ENCODE measurements at regions not wholly inside any gene's neighbourhood (a gene's known extent, or its start where the extent isn't known, plus 50 kb on each side); places are given as distances from the start of the nearest gene placed in this dataset.

DNA sequence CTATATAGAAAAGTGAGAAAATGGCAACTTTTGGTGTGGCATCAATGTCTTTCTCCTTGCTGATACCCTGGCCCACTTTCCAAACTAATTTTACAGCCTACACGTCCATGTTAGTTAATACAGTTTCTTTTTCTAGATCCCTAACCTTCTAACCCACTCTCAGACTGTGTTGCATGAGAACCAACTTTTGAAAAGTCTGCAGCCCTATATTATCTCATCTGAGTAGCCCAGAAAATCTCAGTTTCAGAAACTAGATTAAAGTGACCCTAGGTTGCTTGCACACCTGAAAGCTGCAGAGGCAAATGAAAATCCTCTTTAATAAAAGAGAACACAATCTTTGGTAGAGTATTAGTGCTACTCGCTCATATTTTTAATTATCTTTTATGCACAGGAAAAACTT, 371.6 kb upstream of the EMCN start:
- no peaks in the 10 kb centered on the region for H3K27me3 ChIP-seq (ENCODE audit: control insufficient read depth, insufficient read depth, low read length)
- TF ChIP-seq, protein P1, sequence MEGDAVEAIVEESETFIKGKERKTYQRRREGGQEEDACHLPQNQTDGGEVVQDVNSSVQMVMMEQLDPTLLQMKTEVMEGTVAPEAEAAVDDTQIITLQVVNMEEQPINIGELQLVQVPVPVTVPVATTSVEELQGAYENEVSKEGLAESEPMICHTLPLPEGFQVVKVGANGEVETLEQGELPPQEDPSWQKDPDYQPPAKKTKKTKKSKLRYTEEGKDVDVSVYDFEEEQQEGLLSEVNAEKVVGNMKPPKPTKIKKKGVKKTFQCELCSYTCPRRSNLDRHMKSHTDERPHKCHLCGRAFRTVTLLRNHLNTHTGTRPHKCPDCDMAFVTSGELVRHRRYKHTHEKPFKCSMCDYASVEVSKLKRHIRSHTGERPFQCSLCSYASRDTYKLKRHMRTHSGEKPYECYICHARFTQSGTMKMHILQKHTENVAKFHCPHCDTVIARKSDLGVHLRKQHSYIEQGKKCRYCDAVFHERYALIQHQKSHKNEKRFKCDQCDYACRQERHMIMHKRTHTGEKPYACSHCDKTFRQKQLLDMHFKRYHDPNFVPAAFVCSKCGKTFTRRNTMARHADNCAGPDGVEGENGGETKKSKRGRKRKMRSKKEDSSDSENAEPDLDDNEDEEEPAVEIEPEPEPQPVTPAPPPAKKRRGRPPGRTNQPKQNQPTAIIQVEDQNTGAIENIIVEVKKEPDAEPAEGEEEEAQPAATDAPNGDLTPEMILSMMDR (IDR thresholded peaks at IDR 0.05; ENCODE audit: insufficient read depth, low read depth, low read length), result no peak
- no peaks in the 10 kb centered on the region for H3K36me3 ChIP-seq (ENCODE audit: control insufficient read depth, insufficient read depth, low read length)
- POLR2A ChIA-PET, result no interaction called here
- no peak for DNase-seq (ENCODE audit: low read depth)
- CTCF ChIA-PET, result interaction anchor here (0.8 kb wide), 1 partner anchor 10 kb away, joined by 3 read pairs; no protein-coding TSS in a partner anchor
- no peak overlapping the region for H3K4me3 ChIP-seq (ENCODE audit: low read depth, low read length)

DNA sequence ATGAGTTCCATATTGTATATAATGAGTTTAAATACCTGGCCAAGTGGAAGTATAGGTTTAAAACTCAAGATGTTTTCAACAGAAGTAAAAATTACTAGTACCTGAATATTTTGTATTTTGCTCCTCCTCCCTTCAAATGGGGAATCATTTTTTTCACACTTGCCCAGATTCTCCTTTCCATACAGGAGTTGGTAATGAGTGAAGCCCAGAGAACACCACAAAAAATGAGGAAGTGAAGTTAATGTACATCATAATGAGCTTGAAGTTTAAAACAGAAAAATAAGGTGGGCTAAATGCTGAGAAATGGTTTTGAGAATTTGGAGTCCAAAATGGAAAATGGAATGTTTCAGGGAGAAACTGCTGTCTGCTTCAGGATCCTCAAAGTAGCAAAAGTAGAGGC, 364.8 kb upstream of the EMCN start:
- POLR2A ChIA-PET, result no interaction called here
- TF ChIP-seq, protein P1 (IDR thresholded peaks at IDR 0.05; ENCODE audit: insufficient read depth, low read depth, low read length), result no peak
- CTCF ChIA-PET, result no interaction called here
- Histone ChIP-seq H3K27me3 (ENCODE audit: control insufficient read depth, insufficient read depth, low read length) (no peaks in the 10 kb centered on the region), H3K4me3 (ENCODE audit: low read depth, low read length) (no peak overlapping the region), H3K36me3 (ENCODE audit: control insufficient read depth, insufficient read depth, low read length) (no peaks in the 10 kb centered on the region)
- no peak for DNase-seq (ENCODE audit: low read depth)

DNA sequence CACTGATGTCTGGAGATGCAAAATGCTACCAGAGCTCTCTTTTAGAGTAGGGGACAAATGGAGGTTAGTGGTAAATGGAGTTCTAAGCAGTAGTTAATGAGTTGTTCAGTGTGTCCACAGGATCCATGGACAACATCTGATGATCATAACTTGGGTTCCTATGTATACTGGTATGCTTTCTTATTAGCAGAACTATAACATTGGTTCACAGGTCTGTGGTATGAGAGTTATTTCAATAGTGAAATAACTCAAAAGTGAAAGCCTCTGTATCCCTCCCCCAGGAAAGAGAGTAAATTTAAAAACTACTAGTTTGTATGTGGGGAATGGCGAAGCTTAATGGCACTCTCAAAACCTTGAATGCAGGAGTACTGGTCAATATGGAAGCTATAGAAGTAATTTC, 363.5 kb upstream of the EMCN start:
- POLR2A ChIA-PET, result no interaction called here

DNA sequence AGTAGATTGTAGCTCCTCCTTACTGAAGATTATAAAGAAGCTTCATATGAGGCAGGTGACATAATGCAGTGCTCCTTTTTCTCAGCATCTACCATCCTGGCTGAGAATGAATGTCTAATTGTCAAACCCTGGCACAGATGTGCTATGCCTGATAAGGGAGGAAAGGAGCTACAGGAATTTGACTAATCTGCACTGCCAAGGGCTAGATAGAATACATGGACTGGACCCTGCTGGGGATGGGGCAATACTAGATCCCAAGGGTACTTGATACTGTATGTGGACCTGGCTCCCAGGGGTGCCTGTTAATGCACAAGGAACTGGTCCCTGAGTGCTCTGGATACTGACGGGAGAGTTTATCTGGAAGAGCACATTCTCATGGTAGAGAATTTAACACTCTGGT, 362.2 kb upstream of the EMCN start:
- ChIA-PET CTCF (interaction anchor here (1.0 kb wide), 1 partner anchor 9 kb away, joined by 3 read pairs; no protein-coding TSS in a partner anchor), POLR2A (no interaction called here)
- no peak for DNase-seq (ENCODE audit: low read depth)
- TF ChIP-seq, protein P1 (IDR thresholded peaks at IDR 0.05; ENCODE audit: insufficient read depth, low read depth, low read length), result no peak
- Histone ChIP-seq H3K36me3 (ENCODE audit: control insufficient read depth, insufficient read depth, low read length) (no peaks in the 10 kb centered on the region), H3K4me3 (ENCODE audit: low read depth, low read length) (no peak overlapping the region), H3K27me3 (ENCODE audit: control insufficient read depth, insufficient read depth, low read length) (no peaks in the 10 kb centered on the region)

More for the DNA sequence above, 363.5 kb upstream of the EMCN start:
- Histone ChIP-seq H3K27me3 (ENCODE audit: control insufficient read depth, insufficient read depth, low read length) (no peaks in the 10 kb centered on the region), H3K4me3 (ENCODE audit: low read depth, low read length) (no peak overlapping the region), H3K36me3 (ENCODE audit: control insufficient read depth, insufficient read depth, low read length) (no peaks in the 10 kb centered on the region)
- TF ChIP-seq, protein P1 (IDR thresholded peaks at IDR 0.05; ENCODE audit: insufficient read depth, low read depth, low read length), result no peak
- no peak for DNase-seq (ENCODE audit: low read depth)
- CTCF ChIA-PET, result interaction anchor here (1.5 kb wide), 1 partner anchor 17 kb away, joined by 4 read pairs; no protein-coding TSS in a partner anchor

DNA sequence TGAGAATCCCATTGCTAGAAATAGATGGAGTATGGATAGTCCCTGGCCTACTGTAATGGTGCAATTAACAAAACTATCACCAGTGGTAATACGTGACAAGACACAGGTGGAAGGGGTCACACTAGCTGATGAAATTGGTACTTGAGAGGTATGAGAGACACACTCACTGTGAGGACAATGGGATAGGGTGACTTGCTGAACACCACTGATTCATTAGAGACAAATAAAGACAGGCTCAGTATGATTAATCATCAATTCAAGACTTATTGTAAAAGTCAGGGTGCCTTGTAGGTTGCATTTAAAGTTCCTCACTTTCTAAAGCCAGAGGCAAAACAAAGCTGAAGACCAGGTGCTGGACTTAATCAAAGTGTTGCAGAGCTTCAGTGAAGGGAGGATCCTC, 361.6 kb upstream of the EMCN start:
- no peak for DNase-seq (ENCODE audit: low read depth)
- no peaks in the 10 kb centered on the region for H3K36me3 ChIP-seq (ENCODE audit: control insufficient read depth, insufficient read depth, low read length)
- H3K4me3 ChIP-seq (ENCODE audit: low read depth, low read length), result no peak overlapping the region
- CTCF ChIA-PET, result interaction anchor here (1.0 kb wide), 1 partner anchor 10 kb away, joined by 3 read pairs; no protein-coding TSS in a partner anchor
- TF ChIP-seq, protein P1 (IDR thresholded peaks at IDR 0.05; ENCODE audit: insufficient read depth, low read depth, low read length), result no peak
- POLR2A ChIA-PET, result no interaction called here
- H3K27me3 ChIP-seq (ENCODE audit: control insufficient read depth, insufficient read depth, low read length), result no peaks in the 10 kb centered on the region
